Activated gamma-delta T cell treated with anti-CD3 and anti-CD28 coated beads, Interleukin-2, amount 50 U/mL, for 16 hours (primary cell): ENCODE measurements at regions not wholly inside any gene's neighbourhood (a gene's known extent, or its start where the extent isn't known, plus 50 kb on each side); places are given as distances from the start of the nearest gene placed in this dataset.
"Not testable (repeated sequence)": the region's sequence is repeated elsewhere in the genome, so short reads cannot be mapped to it uniquely, and the experiment has no call there.

Experiments used
- DNase-seq: peaks from one replicate; pipeline ENCODE4 v3.0.0-alpha.2; 2020; ENCODE audit warnings: low read depth

- no peak for DNase-seq
Observed at GRCh38 chr13:50229960-50230661, 214.9 kb downstream of the KCNRG start.

GRCh38 chr13:50230662-50230978 is 215.4 kb downstream of the KCNRG start:
- DNase-seq = no peak

GRCh38 chr13:50233574-50233973 is 218.3 kb downstream of the KCNRG start:
- DNase-seq = not testable (repeated sequence)

- no peak for DNase-seq
Observed at GRCh38 chr13:50235604-50236342, 220.5 kb downstream of the KCNRG start.

- no peak for DNase-seq
Observed at GRCh38 chr13:50236898-50237318, 221.7 kb downstream of the KCNRG start.

GRCh38 chr13:50238922-50239321 is 223.7 kb downstream of the KCNRG start:
- no peak for DNase-seq

- no peak for DNase-seq
Observed at GRCh38 chr13:50241479-50241878, 226.2 kb downstream of the KCNRG start.

GRCh38 chr13:50243931-50244330 is 228.7 kb downstream of the KCNRG start:
- no peak for DNase-seq

GRCh38 chr13:50244355-50244712 is 229.1 kb downstream of the KCNRG start:
- no peak for DNase-seq

- peak; percentile 14 for DNase-seq
Observed at GRCh38 chr13:50244713-50245574, 229.7 kb downstream of the KCNRG start.

GRCh38 chr13:50247223-50247622 is 232.0 kb downstream of the KCNRG start:
- no peak for DNase-seq

- no peak for DNase-seq
Observed at GRCh38 chr13:50248516-50249143, 233.4 kb downstream of the KCNRG start.

- no peak for DNase-seq
Observed at GRCh38 chr13:50249144-50249521, 233.9 kb downstream of the KCNRG start.

- DNase-seq = no peak
Observed at GRCh38 chr13:50250401-50250800, 235.2 kb downstream of the KCNRG start.

GRCh38 chr13:50255639-50256038 is 240.4 kb downstream of the KCNRG start:
- no peak for DNase-seq

GRCh38 chr13:50256536-50257321 is 241.5 kb downstream of the KCNRG start:
- not testable (repeated sequence) for DNase-seq

GRCh38 chr13:50257646-50258045 is 242.4 kb downstream of the KCNRG start:
- DNase-seq = no peak

- DNase-seq = no peak
Observed at GRCh38 chr13:50261130-50261901, 246.1 kb downstream of the KCNRG start.

GRCh38 chr13:50267066-50267465 is 251.8 kb downstream of the KCNRG start:
- no peak for DNase-seq

GRCh38 chr13:50267917-50268316 is 252.7 kb downstream of the KCNRG start:
- DNase-seq = no peak

GRCh38 chr13:50268500-50268899 is 253.3 kb downstream of the KCNRG start:
- no peak for DNase-seq
